ENCODE measurements at regions not wholly inside any gene's neighbourhood (a gene's known extent, or its start where the extent isn't known, plus 50 kb on each side); places are given as distances from the start of the nearest gene placed in this dataset.
A peak's percentile ranks its signal among the peaks of the same experiment; 100 is the strongest.

- no peak overlapping the region for H2BK5ac ChIP-seq (ENCODE audit: low read depth, low read length, poor library complexity, severe bottlenecking)
- H3K79me1 ChIP-seq (ENCODE audit: low read depth in 1 of 2, low read length in 2 of 2) = no peaks in the 10 kb centered on the region
- H3K4me2 ChIP-seq (ENCODE audit: low read depth, low read length) = no peak overlapping the region
- no peaks in the 10 kb centered on the region for H3K9me1 ChIP-seq (ENCODE audit: insufficient read depth, low read length)
- H2BK15ac ChIP-seq (ENCODE audit: low read depth, low read length) = no peak overlapping the region
- no peak overlapping the region for H3K14ac ChIP-seq (replicated peaks; ENCODE audit: low read depth, low read length)
- H3K4me1 ChIP-seq (ENCODE audit: control insufficient read depth, insufficient read depth, low read length) = no peaks in the 10 kb centered on the region
- ChIA-PET POLR2A (ENCODE audit: unreplicated experiment) (no interaction called here), CTCF (no interaction called here)
- in situ Hi-C loops (cut with MboI; ENCODE audit: low sequenced_read_pairs) (no loop called here), dilution Hi-C loops (cut with HindIII; ENCODE audit: low sequenced_read_pairs, unreplicated experiment) (no loop called here), intact Hi-C loops (cut with micrococcal nuclease) (no loop called here)
- H2BK20ac ChIP-seq (ENCODE audit: low read depth, low read length) = no peak overlapping the region
- no peak overlapping the region for H3K27ac ChIP-seq (ENCODE audit: insufficient read depth, low read length)
- no peak overlapping the region for H3K4me3 ChIP-seq (ENCODE audit: insufficient read depth, low read depth, low read length)
- no peak overlapping the region for H3K9ac ChIP-seq (ENCODE audit: low read depth, low read length)
- no peak overlapping the region for H2AK5ac ChIP-seq (ENCODE audit: low read depth, low read length)
- H2AFZ ChIP-seq (replicated peaks; ENCODE audit: low read length, poor library complexity) = no peak overlapping the region
- no peak overlapping the region for H2BK120ac ChIP-seq (ENCODE audit: low read depth, low read length)
- DNase-seq (no peak), ATAC-seq (ENCODE audit: low read depth) (no peak)
- no peak overlapping the region for H4K8ac ChIP-seq (ENCODE audit: low read depth in 2 of 2, low read length in 2 of 2)
- H2AK9ac ChIP-seq (replicated peaks; ENCODE audit: low read depth, low read length, poor library complexity) = no peak overlapping the region
- no peak overlapping the region for H4K91ac ChIP-seq (ENCODE audit: insufficient read depth, low read depth, low read length)
- no peaks in the 10 kb centered on the region for H3K9me3 ChIP-seq (ENCODE audit: control insufficient read depth, insufficient read depth, low read length)
- no peak overlapping the region for H3K18ac ChIP-seq (ENCODE audit: low read depth, low read length)
- no peak for TF ChIP-seq NFE2L2 (IDR thresholded peaks at IDR 0.05; ENCODE audit: low read depth, low read length)
- TF ChIP-seq MAFK (IDR thresholded peaks at IDR 0.05; ENCODE audit: low read depth, low read length) = peak; percentile 99
- no peak for TF ChIP-seq BHLHE40 (IDR thresholded peaks at IDR 0.05; ENCODE audit: low read depth, low read length)
- H3K56ac ChIP-seq (ENCODE audit: extremely low read depth, insufficient read depth, low read length) = no peak overlapping the region
- no peak overlapping the region for H3K4ac ChIP-seq (ENCODE audit: low read depth, low read length)
- H3K23ac ChIP-seq (ENCODE audit: low read depth, low read length) = no peak overlapping the region
- H3K27me3 ChIP-seq (ENCODE audit: control insufficient read depth, insufficient read depth, low read length) = no peaks in the 10 kb centered on the region
- no peaks in the 10 kb centered on the region for H4K20me1 ChIP-seq (ENCODE audit: insufficient read depth, low read length)
- H4K5ac ChIP-seq (ENCODE audit: low read depth, low read length) = no peak overlapping the region
- no TSS peak for BruUV-seq (replicated peaks)
- H3K36me3 ChIP-seq (ENCODE audit: control insufficient read depth, insufficient read depth, low read length) = no peaks in the 10 kb centered on the region
Measured at GRCh38 chr6:18640134-18640533, 253.0 kb downstream of the RNF144B start.

Measured in IMR-90 (cell line).